ENCODE measurements at regions not wholly inside any gene's neighbourhood (a gene's known extent, or its start where the extent isn't known, plus 50 kb on each side); places are given as distances from the start of the nearest gene placed in this dataset.
"Not testable (repeated sequence)": the region's sequence is repeated elsewhere in the genome, so short reads cannot be mapped to it uniquely, and the experiment has no call there.

DNA sequence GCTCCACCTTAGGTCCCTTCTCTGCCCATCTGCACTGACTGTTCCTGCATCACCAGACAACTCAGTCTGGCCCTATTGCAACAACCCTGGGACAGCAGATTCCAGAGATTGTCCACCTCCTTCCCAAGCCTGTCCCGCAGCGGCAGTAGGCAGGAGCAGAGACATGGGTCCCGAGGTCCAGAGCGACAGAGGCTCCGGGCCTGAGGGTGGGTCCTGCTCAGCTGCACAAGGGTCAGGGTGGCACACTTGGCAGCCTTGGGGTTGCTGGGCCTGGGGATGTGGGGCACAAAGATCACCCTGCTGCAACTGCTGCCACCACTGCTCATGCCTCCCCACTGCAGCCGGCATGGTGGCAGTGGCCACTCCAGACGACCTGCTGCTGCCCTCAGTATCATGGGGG lies 674.5 kb downstream of the SH3BGRL start:
- intact Hi-C loops (cut with DNase I; ENCODE audit: low total_unique reads) = no loop called here
- no peak for DNase-seq (ENCODE audit: low spot score in 2 of 2)
- H3K27ac ChIP-seq = no peak overlapping the region
- no peak for TF ChIP-seq POLR2AphosphoS5 (IDR thresholded peaks at IDR 0.05)
- TF ChIP-seq CTCF (IDR thresholded peaks at IDR 0.05) = no peak
- no peak for TF ChIP-seq POLR2A (IDR thresholded peaks at IDR 0.05)
- no peaks in the 10 kb centered on the region for H3K36me3 ChIP-seq
- H3K27me3 ChIP-seq = peaks cover 0 to 8% of the 10 kb centered on the region in 2 donors
- no peaks in the 10 kb centered on the region for H3K4me1 ChIP-seq
- H3K9me3 ChIP-seq = peaks cover 6 to 41% of the 10 kb centered on the region in 2 donors
- no peak overlapping the region for H3K4me3 ChIP-seq

DNA sequence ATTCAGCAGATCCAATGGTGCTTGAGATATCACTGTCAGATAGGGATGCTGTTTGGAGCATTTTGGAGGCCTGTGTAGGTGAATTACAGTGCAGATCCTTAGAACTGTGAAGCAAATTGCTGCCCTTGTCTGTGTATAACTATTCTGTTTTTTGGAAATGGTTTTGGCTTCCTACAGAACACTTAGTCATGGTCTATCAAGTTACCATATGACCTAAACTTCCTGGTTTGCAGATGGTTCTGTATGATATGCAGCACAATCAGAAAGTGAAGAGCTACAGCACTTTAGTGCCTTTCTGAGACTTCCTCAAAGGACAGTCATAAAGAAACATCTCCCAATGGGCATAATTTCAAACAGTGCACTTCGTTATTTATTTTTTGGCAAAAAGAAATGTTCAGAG lies 688.6 kb downstream of the SH3BGRL start:
- no peak for DNase-seq (ENCODE audit: low spot score in 2 of 2)
- Histone ChIP-seq H3K4me1 (peaks cover 0 to 3% of the 10 kb centered on the region in 2 donors), H3K36me3 (no peaks in the 10 kb centered on the region), H3K4me3 (no peak overlapping the region), H3K27me3 (peaks cover 0 to 26% of the 10 kb centered on the region in 2 donors), H3K27ac (no peak overlapping the region), H3K9me3 (peaks cover 0 to 3% of the 10 kb centered on the region in 2 donors)
- intact Hi-C loops (cut with DNase I; ENCODE audit: low total_unique reads) = no loop called here
- TF ChIP-seq CTCF (IDR thresholded peaks at IDR 0.05) (no peak), POLR2AphosphoS5 (IDR thresholded peaks at IDR 0.05) (no peak), POLR2A (IDR thresholded peaks at IDR 0.05) (no peak)

DNA sequence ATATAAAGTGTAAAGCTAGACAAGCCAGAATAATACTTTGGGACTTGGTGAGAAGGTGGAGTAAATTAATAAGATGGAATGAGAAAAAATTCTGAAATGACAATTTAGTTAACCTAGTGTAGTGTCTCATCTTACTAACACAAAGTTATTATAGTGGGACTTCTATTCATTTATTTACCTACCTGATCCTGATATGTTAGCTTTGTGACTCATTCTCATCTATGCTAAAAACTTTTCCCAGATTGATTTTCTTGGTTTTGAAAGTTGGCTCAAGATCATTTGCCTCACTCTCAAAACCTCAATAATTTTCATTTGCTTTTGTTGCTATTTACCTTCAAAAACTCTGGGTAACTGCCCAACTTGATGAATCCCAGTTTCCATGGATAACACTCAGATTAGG lies 698.6 kb downstream of the SH3BGRL start:
- no peaks in the 10 kb centered on the region for H3K36me3 ChIP-seq
- peaks cover 0 to 3% of the 10 kb centered on the region in 2 donors for H3K27me3 ChIP-seq
- DNase-seq (ENCODE audit: low spot score in 2 of 2) = no peak
- TF ChIP-seq CTCF (IDR thresholded peaks at IDR 0.05) = no peak
- no peak for TF ChIP-seq POLR2AphosphoS5 (IDR thresholded peaks at IDR 0.05)
- TF ChIP-seq POLR2A (IDR thresholded peaks at IDR 0.05) = no peak
- no peak overlapping the region for H3K27ac ChIP-seq
- no peaks in the 10 kb centered on the region for H3K4me1 ChIP-seq
- no peaks in the 10 kb centered on the region for H3K9me3 ChIP-seq
- no peak overlapping the region for H3K4me3 ChIP-seq
- intact Hi-C loops (cut with DNase I; ENCODE audit: low total_unique reads) = no loop called here

- H3K36me3 ChIP-seq = no peaks in the 10 kb centered on the region
- H3K27me3 ChIP-seq = peaks cover 0 to 18% of the 10 kb centered on the region in 2 donors
- TF ChIP-seq POLR2AphosphoS5 (IDR thresholded peaks at IDR 0.05) = no peak
- no peak for TF ChIP-seq POLR2A (IDR thresholded peaks at IDR 0.05)
- no peak for TF ChIP-seq CTCF (IDR thresholded peaks at IDR 0.05)
- no peak for DNase-seq (ENCODE audit: low spot score in 2 of 2)
- intact Hi-C loops (cut with DNase I; ENCODE audit: low total_unique reads) = no loop called here
- no peak overlapping the region for H3K4me3 ChIP-seq
- H3K4me1 ChIP-seq = no peaks in the 10 kb centered on the region
- no peak overlapping the region for H3K27ac ChIP-seq
- H3K9me3 ChIP-seq = no peaks in the 10 kb centered on the region
Observed at GRCh38 chrX:81925812-81926211, 723.9 kb downstream of the SH3BGRL start.

DNA sequence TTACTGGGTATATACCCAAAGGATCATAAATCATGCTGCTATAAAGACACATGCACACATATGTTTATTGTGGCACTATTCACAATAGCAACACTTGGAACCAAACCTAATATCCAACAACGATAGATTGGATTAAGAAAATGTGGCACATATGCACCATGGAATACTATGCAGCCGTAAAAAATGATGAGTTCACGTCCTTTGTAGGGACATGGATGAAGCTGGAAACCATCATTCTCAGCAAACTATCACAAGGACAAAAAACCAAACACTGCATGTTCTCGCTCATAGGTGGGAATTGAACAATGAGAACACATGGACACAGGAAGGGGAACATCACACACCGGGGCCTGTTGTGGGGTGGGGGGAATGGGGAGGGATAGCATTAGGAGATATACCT lies 744.0 kb downstream of the SH3BGRL start:
- H3K4me1 ChIP-seq; H3K9me3 ChIP-seq; H3K27me3 ChIP-seq; H3K4me3 ChIP-seq; DNase-seq (ENCODE audit: low spot score in 2 of 2); H3K27ac ChIP-seq; H3K36me3 ChIP-seq; intact Hi-C loops (cut with DNase I; ENCODE audit: low total_unique reads): not testable (repeated sequence)

DNA sequence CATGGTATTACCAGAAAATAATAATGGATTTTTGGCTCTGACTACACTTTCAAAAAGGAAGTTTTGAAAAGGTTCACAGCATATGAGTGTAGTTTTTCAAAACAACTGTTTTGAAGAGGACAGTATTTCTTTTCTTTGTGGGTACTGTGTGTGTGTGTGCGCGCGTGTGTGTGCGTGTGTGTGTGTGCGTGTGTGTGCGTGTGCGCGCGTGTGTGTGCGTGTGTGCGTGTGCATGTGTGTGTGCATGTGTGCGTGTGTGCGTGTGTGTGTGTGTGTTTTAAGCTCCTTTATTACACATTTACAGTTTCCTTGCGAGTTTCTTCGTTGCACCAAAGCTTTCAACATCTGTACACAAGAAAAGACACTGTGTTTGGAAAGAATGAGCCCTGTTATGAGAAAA lies 755.4 kb downstream of the SH3BGRL start:
- DNase-seq (ENCODE audit: low spot score in 2 of 2) = no peak
- Histone ChIP-seq H3K27me3 (peaks cover 0 to 12% of the 10 kb centered on the region in 2 donors), H3K4me3 (no peak overlapping the region), H3K27ac (no peak overlapping the region), H3K9me3 (no peaks in the 10 kb centered on the region), H3K36me3 (no peaks in the 10 kb centered on the region), H3K4me1 (no peaks in the 10 kb centered on the region)
- TF ChIP-seq POLR2AphosphoS5 (IDR thresholded peaks at IDR 0.05) (no peak), CTCF (IDR thresholded peaks at IDR 0.05) (no peak), POLR2A (IDR thresholded peaks at IDR 0.05) (no peak)
- intact Hi-C loops (cut with DNase I; ENCODE audit: low total_unique reads) = no loop called here
